ENCODE measurements at regions not wholly inside any gene's neighbourhood (a gene's known extent, or its start where the extent isn't known, plus 50 kb on each side); places are given as distances from the start of the nearest gene placed in this dataset.
"Not testable (repeated sequence)": the region's sequence is repeated elsewhere in the genome, so short reads cannot be mapped to it uniquely, and the experiment has no call there.

DNA sequence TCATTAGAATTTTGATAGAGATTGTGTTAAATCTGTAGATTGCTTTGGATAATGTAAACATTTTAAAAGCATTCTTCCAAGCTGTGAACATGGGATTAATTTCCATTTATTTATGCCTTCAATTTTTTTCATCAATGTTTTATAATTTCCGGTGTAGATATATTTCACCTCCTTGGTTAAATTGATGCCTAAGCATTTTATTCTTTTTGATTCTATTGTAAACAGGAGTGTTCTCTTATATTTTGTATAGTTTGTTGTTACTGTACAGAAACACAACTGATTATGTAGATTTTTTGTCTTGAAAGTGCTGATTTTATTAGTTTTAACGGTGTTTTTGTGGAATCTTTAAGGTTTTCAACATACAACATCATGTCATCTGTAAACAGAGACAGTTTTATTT is 355.0 kb downstream of the EDEM1 start:
- DNase-seq = no peak

DNA sequence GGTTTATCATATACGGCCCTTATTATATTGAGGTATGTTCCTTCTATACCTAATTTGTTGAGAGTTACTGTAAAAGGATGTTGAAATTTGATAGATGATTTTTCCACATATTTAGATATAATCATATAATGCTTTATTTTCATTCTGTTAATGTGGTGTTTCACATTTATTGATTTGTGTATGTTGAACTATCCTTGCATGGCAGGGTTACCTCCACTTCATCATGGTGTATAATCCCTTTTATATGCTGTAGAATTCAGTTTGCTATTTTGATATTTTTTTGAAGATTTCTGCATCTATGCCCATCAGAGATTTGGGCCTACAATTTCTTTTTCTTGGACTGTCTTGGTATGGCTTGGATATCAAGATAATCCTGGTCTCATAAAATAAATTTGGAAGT is 355.5 kb downstream of the EDEM1 start:
- DNase-seq = no peak

GRCh38 chr3:5545719-5546118 is 358.2 kb downstream of the EDEM1 start:
- no peak for DNase-seq

DNA sequence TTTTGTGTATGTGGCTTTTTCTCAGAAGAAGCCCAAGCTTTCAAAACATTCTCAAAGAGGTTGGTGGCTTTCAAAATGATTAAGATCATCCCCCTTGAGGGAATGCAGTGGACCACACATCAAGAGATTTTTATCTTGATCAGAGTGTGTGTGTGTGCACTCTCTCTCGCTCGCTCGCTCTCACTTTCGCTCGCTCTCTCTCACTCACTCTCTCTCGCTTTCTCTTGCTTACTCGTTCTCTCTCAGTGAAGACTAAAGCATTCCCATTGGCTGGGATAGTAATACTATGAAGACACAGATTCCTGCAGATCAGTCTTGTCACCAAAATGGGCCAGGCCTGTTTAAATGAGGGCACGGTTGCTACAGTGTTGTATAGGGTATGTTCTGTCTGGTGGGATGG is 365.7 kb downstream of the EDEM1 start:
- DNase-seq = no peak

- no peak for DNase-seq
Observed at GRCh38 chr3:5554245-5554747, 366.8 kb downstream of the EDEM1 start.

- no peak for DNase-seq
Observed at GRCh38 chr3:5560199-5560598, 372.7 kb downstream of the EDEM1 start.

GRCh38 chr3:5563537-5564277 is 376.2 kb downstream of the EDEM1 start:
- DNase-seq = no peak

- no peak for DNase-seq
Observed at GRCh38 chr3:5564278-5564666, 376.8 kb downstream of the EDEM1 start.

DNA sequence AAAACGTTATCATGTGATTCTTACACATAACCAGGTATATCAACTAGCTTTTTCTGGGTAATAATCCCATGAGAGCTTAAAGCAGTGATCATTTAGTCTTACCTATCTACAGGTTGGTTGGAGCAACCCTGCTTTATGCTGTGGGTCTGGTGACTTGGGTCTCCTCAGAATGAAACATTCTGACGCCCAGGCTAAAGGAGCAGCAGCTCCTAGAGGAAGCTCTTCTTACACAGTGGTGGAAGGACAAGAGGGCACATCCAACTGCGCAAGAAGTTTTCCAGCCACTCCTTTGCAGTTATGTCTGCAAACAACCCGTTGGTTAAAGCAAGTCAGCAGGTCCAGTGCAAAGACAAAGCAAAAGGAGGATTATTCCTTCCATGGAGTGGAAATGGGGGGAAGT is 377.5 kb downstream of the EDEM1 start:
- no peak for DNase-seq

DNA sequence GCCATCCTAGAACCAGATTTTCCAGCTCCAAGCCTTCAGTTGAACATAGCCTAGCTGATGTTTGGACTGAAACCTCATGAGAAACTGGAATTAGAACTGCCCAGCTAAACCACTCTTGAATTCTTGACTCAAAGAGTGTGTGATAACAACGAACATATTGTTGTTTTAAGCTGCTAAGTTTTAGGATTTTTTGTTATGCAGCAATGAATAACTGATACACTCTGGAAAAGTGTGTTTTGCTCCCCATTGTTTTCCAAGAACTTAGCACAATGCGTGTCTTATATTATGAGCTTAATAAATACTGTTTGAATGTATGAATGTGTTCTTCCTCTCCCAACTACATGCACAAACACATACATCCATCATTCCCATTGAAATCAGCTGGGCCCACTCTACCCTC is 379.6 kb downstream of the EDEM1 start:
- DNase-seq = no peak

GRCh38 chr3:5568451-5568850 is 380.9 kb downstream of the EDEM1 start:
- no peak for DNase-seq

DNA sequence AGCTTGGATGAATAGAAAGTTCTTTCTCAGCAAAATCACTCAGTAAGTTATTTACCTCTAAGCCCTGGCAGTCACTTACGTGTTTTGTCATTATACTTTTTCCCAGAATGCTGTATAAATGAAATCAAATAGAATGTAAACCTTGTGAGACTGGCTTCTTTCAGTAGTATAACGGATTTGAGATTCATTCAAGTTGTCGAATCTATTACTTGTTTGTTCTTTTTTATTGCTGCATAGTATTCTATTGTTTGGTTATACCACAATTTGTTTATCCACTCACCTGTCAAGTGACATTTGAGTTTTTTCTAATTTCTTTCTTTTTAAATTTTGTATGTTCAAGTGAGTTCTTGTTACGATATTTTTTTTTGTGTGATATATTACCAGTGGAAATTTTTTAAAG is 381.6 kb downstream of the EDEM1 start:
- DNase-seq = no peak

GRCh38 chr3:5572168-5572567 is 384.7 kb downstream of the EDEM1 start:
- peak in 3 of 51 donors; percentile 3 to 26 (median 8) for DNase-seq

- no peak for DNase-seq
Observed at GRCh38 chr3:5576277-5577011, 388.9 kb downstream of the EDEM1 start.

GRCh38 chr3:5579139-5579602 is 391.7 kb downstream of the EDEM1 start:
- no peak for DNase-seq

DNA sequence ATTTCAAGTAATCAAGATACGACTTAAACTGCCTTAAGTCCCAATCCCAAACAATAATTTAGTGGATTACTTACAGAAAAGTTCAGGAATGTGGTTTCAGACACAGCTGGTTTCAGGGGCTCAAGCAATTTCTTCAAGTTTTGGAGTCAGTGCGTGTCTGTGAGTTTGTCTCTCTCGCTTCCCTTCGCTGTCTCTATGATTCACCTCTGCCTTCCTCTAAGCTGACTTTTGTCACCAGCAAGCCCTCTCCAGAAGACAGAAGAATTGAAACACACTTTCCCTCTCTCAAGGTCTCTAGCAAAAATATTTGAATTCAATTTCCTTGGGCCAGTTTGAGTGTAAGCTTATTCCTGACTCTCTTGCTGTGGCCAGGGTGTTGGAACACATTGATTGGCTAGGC is 392.4 kb downstream of the EDEM1 start:
- no peak for DNase-seq

GRCh38 chr3:5580826-5581225 is 393.3 kb downstream of the EDEM1 start:
- no peak for DNase-seq

GRCh38 chr3:5581743-5582142 is 394.2 kb downstream of the EDEM1 start:
- DNase-seq = no peak

- no peak for DNase-seq
Observed at GRCh38 chr3:5583920-5584319, 396.4 kb downstream of the EDEM1 start.

GRCh38 chr3:5585085-5585484 is 397.6 kb downstream of the EDEM1 start:
- DNase-seq = no peak

DNA sequence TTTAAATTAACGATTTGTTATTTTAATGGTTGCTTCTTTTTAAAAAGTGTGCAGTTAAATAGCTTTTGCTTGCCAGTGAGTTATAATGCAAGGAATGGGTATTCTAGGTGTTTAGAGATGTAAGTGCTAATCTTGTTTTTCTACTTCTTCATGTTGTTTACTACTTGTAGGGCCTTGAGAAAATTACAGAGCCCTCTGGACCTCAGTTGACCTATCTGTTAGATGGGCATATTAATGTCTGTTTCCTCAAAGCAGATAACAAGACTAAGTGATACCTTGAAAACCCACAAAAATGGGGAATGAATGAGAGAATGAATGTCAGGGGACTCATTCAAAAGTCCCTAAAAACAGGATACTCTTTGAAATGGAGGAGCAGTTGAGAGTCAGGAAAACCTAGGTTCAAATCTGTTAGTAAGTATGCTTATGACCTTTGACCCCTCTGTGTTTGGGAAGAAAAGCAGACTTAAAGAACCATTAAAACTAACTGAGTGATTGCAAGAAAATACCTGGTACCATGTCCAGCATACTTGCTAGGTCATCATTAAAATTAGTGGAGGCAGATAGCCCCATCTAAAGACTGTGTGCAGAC is 419.5 kb downstream of the EDEM1 start:
- no peak for DNase-seq

GRCh38 chr3:5607581-5607980 is 420.1 kb downstream of the EDEM1 start:
- no peak for DNase-seq

DNA sequence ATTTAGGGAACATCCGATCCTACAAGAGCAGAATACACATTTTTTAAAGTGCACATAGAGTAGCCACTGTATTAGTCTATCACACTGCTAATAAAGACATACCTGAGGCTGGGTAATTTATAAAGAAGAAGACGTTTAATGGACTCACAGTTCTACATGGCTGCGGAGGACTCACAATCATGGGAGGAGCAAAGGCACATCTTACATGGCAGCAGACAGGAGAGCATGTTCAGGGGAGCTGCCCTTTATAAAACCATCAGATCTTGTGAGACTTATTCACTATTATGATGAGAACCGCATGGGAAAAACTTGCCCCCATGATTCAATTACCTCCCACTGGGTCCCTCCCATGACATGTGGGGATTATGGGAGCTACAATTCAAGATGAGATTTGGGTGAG is 421.5 kb downstream of the EDEM1 start:
- not testable (repeated sequence) for DNase-seq

Data from hypothalamus (tissue), 51 donors.